PFSK-1 (cell line): ENCODE measurements at regions not wholly inside any gene's neighbourhood (a gene's known extent, or its start where the extent isn't known, plus 50 kb on each side); places are given as distances from the start of the nearest gene placed in this dataset.

Experiments
- FOXP2 ChIP-seq: optimal IDR thresholded peaks from 2 replicates; pipeline ENCODE3; 2011; ENCODE audit warnings: borderline replicate concordance, control low read depth, inconsistent platforms; ENCODE audit not compliant: insufficient read depth; ENCODE audit errors: extremely low read length, extremely low read depth
- POLR2AphosphoS5 ChIP-seq: IDR thresholded peaks from 2 replicates; pipeline ENCODE4 v1.6.1; 2012; ENCODE audit warnings: low read depth, mild to moderate bottlenecking, control low read depth, low read length, moderate library complexity
- REST ChIP-seq, 2 experiments: IDR thresholded peaks; 2 replicates each; pipeline versions ENCODE4 v1.6.1 to v1.8.0; 2011 to 2012; ENCODE audit warnings: low read depth in 2 of 2, low read length in 2 of 2, control low read depth in 1 of 2, inconsistent platforms in 1 of 2, mild to moderate bottlenecking in 1 of 2, moderate library complexity in 1 of 2; ENCODE audit not compliant: insufficient read depth in 1 of 2

- TF ChIP-seq REST (IDR thresholded peaks at IDR 0.05; ENCODE audit: insufficient read depth in 1 of 2, low read depth in 2 of 2, low read length in 2 of 2) (no peak), POLR2AphosphoS5 (no peak), FOXP2 (no peak)
Observed at GRCh38 chr14:27072589-27072988, 474.8 kb upstream of the NOVA1 start.
